ENCODE measurements at regions not wholly inside any gene's neighbourhood (a gene's known extent, or its start where the extent isn't known, plus 50 kb on each side); places are given as distances from the start of the nearest gene placed in this dataset.
"Not testable (repeated sequence)": the region's sequence is repeated elsewhere in the genome, so short reads cannot be mapped to it uniquely, and the experiment has no call there.

DNA sequence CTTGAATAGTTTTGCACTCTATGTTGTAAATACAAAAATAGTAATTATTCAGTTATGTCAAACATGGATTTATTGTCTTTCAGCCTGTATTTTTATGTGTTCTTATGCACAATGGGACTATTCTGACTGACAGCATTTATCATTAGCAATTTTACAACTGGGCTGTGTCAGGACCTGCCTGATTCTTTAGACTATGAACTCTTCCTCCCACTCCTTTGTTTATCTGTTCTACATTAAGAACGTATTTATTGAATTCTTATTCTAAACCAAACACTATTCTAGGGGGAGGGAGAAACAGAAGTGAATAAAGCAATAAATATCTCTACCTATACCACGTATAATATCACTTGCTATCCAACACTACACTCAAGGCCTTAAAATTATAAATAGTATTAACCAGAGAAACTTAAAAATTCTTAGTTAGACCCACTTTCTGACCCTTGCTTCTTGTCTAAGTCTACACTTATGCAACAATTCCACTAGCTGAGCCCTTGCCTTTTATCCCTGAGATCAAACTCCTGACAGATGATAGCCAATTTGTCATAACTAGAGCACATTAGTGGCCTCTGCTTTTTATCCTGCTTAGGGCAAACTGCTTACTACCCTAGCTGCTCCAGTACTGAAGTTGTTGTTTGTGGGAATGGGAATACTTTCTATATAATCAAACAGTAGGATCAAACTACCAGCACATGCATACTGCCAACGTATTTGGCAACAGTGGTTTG, 494.3 kb downstream of the BRINP3 start:
- DNase-seq: no peak

DNA sequence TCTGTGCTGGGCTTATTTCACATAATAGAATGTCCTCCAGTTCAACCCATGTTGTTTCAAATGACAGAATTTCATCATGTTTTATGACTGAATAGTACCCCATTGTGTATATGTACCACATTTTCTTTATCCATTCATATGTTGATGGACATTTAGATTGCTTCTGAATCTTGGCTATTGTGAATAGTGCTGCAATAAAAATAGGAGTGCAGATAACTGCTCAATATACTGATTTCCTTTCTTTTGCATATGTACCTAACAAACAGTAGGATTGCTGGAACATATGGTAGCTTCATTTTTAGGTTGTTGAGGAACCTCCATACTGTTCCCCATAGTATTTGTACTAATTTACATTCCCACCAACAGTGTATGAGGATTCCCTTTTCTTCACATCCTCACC, 491.1 kb downstream of the BRINP3 start:
- DNase-seq: no peak

DNA sequence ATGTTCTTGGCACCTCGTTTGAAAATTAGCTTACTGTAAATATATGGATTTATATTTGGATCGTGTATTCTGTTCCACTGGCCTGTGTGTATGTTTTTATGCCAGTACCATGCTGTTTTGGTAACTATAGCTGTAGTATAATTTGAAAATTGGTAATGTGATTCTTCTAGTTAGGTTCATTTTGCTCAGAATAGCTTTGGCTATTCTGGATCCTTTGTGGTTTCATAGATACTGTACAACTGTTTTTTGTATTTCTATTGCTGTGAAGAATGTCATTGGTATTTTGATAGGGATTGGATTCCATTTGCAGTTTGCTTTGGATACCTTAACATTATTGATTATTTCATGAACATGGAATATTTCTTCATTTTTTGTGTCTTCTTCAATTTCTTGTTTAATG, 490.2 kb downstream of the BRINP3 start:
- no peak for DNase-seq

DNA sequence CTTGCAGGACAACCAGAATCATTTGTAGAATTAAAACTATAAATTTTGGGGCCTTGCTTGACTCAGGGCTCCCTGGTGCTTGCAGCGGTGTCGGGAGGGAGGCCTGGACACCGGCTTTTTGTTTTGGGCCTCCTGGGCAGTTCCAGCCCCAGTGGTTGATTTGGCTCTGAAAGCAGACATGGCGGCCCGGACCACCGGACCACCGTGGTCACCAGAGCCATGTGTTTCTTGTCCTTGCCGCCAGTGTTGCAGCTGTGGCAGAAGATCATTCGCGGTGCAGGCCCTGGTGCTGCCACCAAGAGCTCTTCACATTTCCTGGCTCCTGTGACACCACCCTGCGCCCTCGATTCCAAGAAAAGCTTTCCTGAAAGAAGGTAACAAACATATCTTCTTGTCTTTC, 484.8 kb downstream of the BRINP3 start:
- DNase-seq: no peak

DNA sequence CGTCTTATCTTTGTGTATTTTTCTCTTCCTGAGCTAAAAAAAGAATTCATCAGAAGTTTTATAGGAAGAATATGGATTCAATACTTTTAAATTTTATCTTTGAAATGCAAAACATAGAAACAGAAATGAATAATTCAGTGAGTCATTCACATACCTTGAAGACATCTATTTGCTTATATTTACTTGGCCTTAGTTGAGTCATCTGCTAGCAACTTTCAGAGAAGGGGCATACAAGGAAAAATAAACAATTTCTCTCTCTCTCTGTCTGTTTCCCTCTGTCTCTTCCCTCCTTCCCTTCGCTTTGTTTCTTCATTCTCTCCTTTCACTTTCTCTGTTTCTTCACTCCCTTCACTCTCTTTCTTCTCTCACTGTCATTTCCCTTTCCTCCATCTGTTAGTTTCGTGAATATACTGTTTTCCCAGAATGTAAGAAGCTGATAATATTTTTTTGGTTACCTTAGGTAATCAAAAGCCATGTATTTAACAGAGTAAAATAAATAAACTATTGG, 477.2 kb downstream of the BRINP3 start:
- no peak for DNase-seq

DNA sequence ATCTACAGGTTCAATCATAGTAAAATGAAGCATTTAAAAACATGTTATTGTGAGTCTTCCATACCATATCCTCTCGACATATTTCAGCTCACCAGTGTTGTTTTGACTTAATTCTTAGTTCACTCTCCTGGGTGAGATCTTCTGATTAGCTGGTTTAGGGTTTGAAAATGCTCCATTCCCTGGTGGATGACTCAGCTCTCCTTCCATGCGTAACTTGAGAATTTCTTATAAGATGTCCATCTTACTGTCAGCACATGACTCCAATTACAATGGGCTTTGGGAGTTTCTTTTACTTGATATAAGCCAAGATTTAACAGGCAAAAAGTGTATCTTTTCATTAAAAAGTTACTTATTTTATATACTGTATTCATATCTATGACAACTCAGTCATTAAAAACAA, 476.5 kb downstream of the BRINP3 start:
- DNase-seq: no peak

DNA sequence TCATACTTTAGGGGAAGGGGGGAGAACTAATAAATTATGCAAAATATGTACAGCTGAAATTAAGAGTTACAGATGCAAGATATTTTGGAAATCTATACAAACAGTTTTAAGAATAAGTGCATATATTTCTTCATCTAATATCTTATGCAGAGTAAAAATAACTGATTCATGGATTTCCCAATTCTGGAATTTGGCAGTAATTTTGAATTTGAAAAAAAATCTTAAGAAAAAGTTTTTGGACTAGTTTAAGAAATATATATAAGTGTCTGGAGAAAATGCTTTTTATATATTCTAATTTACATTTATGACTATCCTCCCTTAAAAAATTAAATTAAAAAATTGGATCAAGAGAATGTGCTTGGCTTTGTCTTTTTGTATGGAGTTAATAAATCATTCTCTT, 474.3 kb downstream of the BRINP3 start:
- DNase-seq: no peak

DNA sequence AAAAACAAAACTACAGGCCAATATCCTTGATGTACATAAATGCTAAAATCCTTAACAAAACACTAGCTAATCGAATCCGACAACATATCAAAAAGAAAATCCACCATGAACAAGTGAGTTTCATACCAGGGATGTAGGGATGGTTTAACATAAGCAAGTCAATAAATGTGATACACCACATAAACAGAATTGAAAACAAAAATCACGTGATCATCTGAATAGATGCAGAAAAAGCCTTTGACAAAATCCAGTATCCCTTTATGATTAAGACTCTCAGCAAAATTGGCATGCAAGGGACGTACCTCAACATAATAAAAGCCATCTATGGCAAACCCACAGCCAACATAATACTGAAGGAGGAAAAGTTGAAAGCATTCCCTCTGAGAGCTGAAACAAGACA, 466.1 kb downstream of the BRINP3 start:
- DNase-seq: no peak

DNA sequence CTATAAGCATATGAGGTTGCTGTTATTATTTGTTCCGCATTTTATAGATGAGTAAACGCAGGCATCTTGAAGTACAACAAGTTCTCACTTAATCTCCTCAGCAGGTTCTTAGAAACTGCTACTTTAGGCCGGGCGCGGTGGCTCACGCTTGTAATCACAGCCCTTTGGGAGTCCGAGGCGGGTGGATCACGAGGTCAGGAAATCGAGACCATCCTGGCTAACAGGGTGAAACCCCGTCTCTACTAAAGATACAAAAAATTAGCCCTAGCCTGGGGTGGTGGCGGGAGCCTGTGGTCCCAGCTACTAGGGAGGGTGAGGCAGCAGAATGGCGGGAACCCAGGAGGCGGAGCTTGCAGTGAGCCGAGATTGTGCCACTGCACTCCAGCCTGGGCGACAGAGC, 458.5 kb downstream of the BRINP3 start:
- not testable (repeated sequence) for DNase-seq

DNA sequence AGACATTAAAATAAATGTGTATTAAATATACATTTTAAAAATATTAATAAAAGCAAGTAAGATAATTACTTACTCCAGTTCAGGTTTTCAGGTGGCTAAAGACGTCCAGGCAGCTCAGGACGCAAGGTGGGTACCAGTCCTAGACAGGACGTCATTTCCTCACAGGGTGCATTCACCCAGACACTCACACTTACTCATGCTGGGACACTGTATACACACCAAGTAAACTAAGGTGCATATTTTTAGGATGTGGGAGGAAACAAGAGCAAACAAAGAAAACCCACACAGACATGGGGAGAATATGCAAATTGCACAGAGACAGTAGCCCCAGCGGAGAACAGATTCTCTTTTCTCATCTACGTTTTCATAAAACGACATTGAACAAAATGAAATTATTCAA, 457.9 kb downstream of the BRINP3 start:
- no peak for DNase-seq

DNA sequence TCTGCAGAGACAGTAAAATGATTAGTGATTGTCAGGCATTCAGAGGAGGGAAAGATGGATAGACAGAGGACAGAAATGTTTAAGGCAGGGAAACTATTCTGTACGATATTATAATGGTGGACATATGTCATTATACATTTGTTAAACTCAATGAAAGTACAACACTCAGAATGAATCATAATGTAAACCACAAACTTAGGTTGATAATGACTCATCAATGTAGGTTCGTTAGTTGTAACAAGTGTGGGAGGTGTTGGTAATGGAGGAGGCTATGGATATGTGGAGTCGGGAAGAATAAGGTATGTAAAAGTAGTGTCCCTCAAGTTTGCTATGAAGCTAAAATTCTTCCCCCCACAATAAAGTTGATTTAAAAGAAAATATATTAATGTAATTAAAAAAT, 455.0 kb downstream of the BRINP3 start:
- no peak for DNase-seq

DNA sequence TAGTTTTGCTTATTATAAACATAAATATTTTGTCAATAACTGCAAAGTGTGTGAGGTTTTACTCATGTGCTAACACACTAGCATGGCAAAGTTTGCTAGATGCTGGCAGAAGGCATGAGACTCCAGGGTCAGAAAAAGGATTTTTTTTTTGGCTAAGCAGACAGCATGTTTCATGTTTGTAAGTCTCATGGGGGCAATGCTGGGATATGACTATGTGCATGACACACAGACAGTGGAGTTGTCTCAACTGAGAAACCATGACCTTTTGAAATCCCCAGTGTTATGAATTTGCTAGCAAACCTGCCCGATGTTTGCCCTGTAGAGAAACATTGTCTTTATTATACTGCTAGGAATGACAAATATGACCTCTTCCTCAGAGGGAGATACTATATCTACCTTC, 448.2 kb downstream of the BRINP3 start:
- no peak for DNase-seq

DNA sequence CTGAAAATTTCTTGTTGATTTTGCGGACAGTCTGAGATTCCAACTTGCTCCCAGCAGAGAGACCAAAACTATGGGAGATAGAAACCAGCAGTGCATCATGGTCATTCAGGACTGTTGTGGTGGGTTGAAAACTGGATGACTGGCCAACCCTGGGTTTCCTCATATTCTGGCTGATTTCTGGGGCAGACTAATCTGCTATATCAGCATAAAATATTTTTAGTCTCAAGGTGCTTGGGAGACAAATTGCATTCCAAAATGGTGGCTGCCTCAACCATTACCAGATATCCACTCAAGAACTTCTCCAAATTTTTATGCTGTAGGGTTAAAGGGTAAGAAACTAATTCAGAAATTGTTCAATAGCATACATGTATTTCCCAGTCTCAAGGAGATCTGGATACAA, 434.0 kb downstream of the BRINP3 start:
- no peak for DNase-seq

DNA sequence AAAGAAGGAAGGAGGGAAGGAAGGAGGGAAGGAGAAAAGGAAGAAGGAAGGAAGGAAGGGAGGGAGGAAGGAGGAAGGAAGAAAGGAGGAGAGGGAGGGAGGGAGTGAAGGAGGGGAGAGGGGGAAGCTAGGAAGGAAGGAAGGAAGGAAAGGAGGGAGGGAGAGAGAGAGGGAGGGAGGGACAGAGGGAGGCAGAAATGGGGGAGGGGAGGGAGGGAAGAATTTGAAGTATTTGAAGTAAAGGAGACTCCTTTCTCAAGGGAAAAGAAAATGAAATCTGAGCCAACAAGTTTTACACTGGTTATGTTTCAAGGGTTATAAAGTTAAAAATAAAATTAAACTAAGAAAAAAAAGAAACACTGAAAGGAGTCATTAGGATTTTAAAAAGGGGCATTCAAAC, 431.4 kb downstream of the BRINP3 start:
- DNase-seq: no peak
